PC-3 (cell line): ENCODE measurements at regions not wholly inside any gene's neighbourhood (a gene's known extent, or its start where the extent isn't known, plus 50 kb on each side); places are given as distances from the start of the nearest gene placed in this dataset.

ENCODE experiments used
- ATAC-seq: fragments of 200-7000 bp; cut with Tn5 transposase; 2 replicates; pipeline ENCODE4 v1.9.1; 2020; ENCODE audit warnings: mild to moderate bottlenecking, moderate library complexity
- BruUV-seq: library from RNA; stranded (reverse); fragments of 400-500 nt; replicated peaks from 2 replicates; lab custom pipeline; 2021; lab: Mats Ljungman, UMichigan
- CTCF ChIA-PET: fragments of 300-600 bp; sonication (Branson Sonifier 250); formaldehyde crosslinking; loops from one replicate; lab custom pipeline; 2022; ENCODE audit warnings: antibody characterized with exemption; lab: Charles Lee
- POLR2A ChIA-PET: fragments of 300-600 bp; sonication (Branson Sonifier 250); formaldehyde crosslinking; loops from one replicate; lab custom pipeline; 2022; ENCODE audit warnings: antibody characterized with exemption; ENCODE audit not compliant: unreplicated experiment; lab: Charles Lee
- DNase-seq: peaks from one replicate; pipeline ENCODE4 v3.0.0-alpha.2; 2015
- H2AFZ ChIP-seq: fragments of 300-600 bp; sonication (generic); 2 replicates; pipeline ENCODE4 v1.6.0; 2016; ENCODE audit warnings: antibody characterized with exemption, low read length
- H3F3A ChIP-seq: fragments of 300-600 bp; sonication (generic); one replicate; pipeline ENCODE4 v1.6.0; 2017; ENCODE audit warnings: antibody characterized with exemption, low read length, control low read depth, mild to moderate bottlenecking; ENCODE audit not compliant: unreplicated experiment
- H3K27ac ChIP-seq: fragments of 300-600 bp; sonication (generic); 2 replicates; pipeline ENCODE4 v1.5.1; 2016; ENCODE audit warnings: mild to moderate bottlenecking, low read length
- H3K27me3 ChIP-seq: fragments of 300-600 bp; sonication (generic); 2 replicates; pipeline ENCODE4 v1.6.1; 2016; ENCODE audit warnings: low read length, mixed read lengths
- H3K36me3 ChIP-seq: fragments of 300-600 bp; sonication (generic); 2 replicates; pipeline ENCODE4 v1.6.1; 2016; ENCODE audit warnings: low read depth, mixed run types, low read length, mixed read lengths
- H3K4me1 ChIP-seq: fragments of 300-600 bp; sonication (generic); 2 replicates; pipeline ENCODE4 v1.5.1; 2016; ENCODE audit warnings: low read length; ENCODE audit not compliant: insufficient read depth
- H3K4me2 ChIP-seq: fragments of 300-600 bp; sonication (generic); 2 replicates; pipeline ENCODE4 v1.6.0; 2016; ENCODE audit warnings: low read length
- H3K4me3 ChIP-seq: fragments of 300-600 bp; sonication (generic); 2 replicates; pipeline ENCODE4 v1.5.1; 2016; ENCODE audit warnings: mild to moderate bottlenecking, low read length, mixed read lengths
- H3K79me2 ChIP-seq: fragments of 300-600 bp; sonication (generic); 2 replicates; pipeline ENCODE4 v1.6.1; 2017; ENCODE audit warnings: low read length, mixed read lengths
- H3K9ac ChIP-seq: fragments of 300-600 bp; sonication (generic); 2 replicates; pipeline ENCODE4 v1.6.0; 2016; ENCODE audit warnings: mild to moderate bottlenecking, low read length
- H3K9me2 ChIP-seq: fragments of 300-600 bp; sonication (generic); replicated peaks from 2 replicates; pipeline ENCODE4 v1.6.1; 2016; ENCODE audit warnings: mixed run types, low read length, mixed read lengths
- H3K9me3 ChIP-seq: fragments of 300-600 bp; sonication (generic); 2 replicates; pipeline ENCODE4 v1.6.1; 2016; ENCODE audit warnings: low read length, mixed read lengths
- H4K20me1 ChIP-seq: fragments of 300-600 bp; sonication (generic); 2 replicates; pipeline ENCODE4 v1.6.1; 2016; ENCODE audit warnings: low read length, mixed read lengths
- EZH2 ChIP-seq: fragments of 300-600 bp; sonication (generic); IDR thresholded peaks from one replicate; pipeline ENCODE4 v1.6.1; 2017; ENCODE audit warnings: antibody characterized with exemption, mild to moderate bottlenecking, low read length; ENCODE audit not compliant: unreplicated experiment
- EZH2phosphoT487 ChIP-seq: fragments of 300-600 bp; sonication (generic); IDR thresholded peaks from 2 replicates; pipeline ENCODE4 v1.6.1; 2018; ENCODE audit warnings: mild to moderate bottlenecking, antibody characterized with exemption, low read length, borderline replicate concordance
- intact Hi-C: fragments of 100-400 bp; cut with micrococcal nuclease; formaldehyde crosslinking; loops from 2 replicates; pipeline ENCODE4 v1.9.0; 2023
- TF ChIP-seq, protein P1 (sequence below): fragments of 300-600 bp; sonication (generic); conservative IDR thresholded peaks from 2 replicates; pipeline ENCODE4 v1.5.1; 2017; ENCODE audit warnings: antibody characterized with exemption, low read depth, mild to moderate bottlenecking, low read length

GRCh38 chr6:99810942-99811620 lies 182.9 kb downstream of the MCHR2 start:
- H2AFZ ChIP-seq = no peak overlapping the region
- H3F3A ChIP-seq = no peaks in the 10 kb centered on the region
- no peaks in the 10 kb centered on the region for H3K4me1 ChIP-seq
- H3K9ac ChIP-seq = no peak overlapping the region
- no TSS peak for BruUV-seq
- DNase-seq (no peak), ATAC-seq (no peak)
- no peaks in the 10 kb centered on the region for H4K20me1 ChIP-seq
- CTCF ChIA-PET = no interaction called here
- H3K27me3 ChIP-seq = peaks cover 35% of the 10 kb centered on the region
- no peaks in the 10 kb centered on the region for H3K36me3 ChIP-seq
- intact Hi-C loops = no loop called here
- no peak overlapping the region for H3K4me2 ChIP-seq
- TF ChIP-seq EZH2phosphoT487 (no peak), EZH2 (no peak)
- TF ChIP-seq, protein P1, sequence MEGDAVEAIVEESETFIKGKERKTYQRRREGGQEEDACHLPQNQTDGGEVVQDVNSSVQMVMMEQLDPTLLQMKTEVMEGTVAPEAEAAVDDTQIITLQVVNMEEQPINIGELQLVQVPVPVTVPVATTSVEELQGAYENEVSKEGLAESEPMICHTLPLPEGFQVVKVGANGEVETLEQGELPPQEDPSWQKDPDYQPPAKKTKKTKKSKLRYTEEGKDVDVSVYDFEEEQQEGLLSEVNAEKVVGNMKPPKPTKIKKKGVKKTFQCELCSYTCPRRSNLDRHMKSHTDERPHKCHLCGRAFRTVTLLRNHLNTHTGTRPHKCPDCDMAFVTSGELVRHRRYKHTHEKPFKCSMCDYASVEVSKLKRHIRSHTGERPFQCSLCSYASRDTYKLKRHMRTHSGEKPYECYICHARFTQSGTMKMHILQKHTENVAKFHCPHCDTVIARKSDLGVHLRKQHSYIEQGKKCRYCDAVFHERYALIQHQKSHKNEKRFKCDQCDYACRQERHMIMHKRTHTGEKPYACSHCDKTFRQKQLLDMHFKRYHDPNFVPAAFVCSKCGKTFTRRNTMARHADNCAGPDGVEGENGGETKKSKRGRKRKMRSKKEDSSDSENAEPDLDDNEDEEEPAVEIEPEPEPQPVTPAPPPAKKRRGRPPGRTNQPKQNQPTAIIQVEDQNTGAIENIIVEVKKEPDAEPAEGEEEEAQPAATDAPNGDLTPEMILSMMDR = no peak
- H3K4me3 ChIP-seq = no peak overlapping the region
- H3K27ac ChIP-seq = no peak overlapping the region
- no peaks in the 10 kb centered on the region for H3K79me2 ChIP-seq
- H3K9me3 ChIP-seq = no peaks in the 10 kb centered on the region
- POLR2A ChIA-PET = no interaction called here
- no peaks in the 10 kb centered on the region for H3K9me2 ChIP-seq

- Histone ChIP-seq H3K9ac (no peak overlapping the region), H4K20me1 (no peaks in the 10 kb centered on the region), H3K27ac (no peak overlapping the region), H3K9me3 (no peaks in the 10 kb centered on the region), H3K4me1 (no peaks in the 10 kb centered on the region), H3F3A (no peaks in the 10 kb centered on the region), H3K4me3 (no peak overlapping the region), H3K9me2 (no peaks in the 10 kb centered on the region), H2AFZ (no peak overlapping the region), H3K4me2 (no peak overlapping the region), H3K79me2 (no peaks in the 10 kb centered on the region), H3K27me3 (peaks cover 31% of the 10 kb centered on the region), H3K36me3 (no peaks in the 10 kb centered on the region)
- no TSS peak for BruUV-seq
- DNase-seq (no peak), ATAC-seq (no peak)
- POLR2A ChIA-PET = no interaction called here
- CTCF ChIA-PET = no interaction called here
- TF ChIP-seq, protein P1 = no peak
- no peak for TF ChIP-seq EZH2
- intact Hi-C loops = no loop called here
Measured at GRCh38 chr6:99811636-99812035, 182.4 kb downstream of the MCHR2 start.

- TF ChIP-seq, protein P1 = no peak
- TF ChIP-seq EZH2phosphoT487 (no peak), EZH2 (no peak)
- BruUV-seq = no TSS peak
- H3K36me3 ChIP-seq = no peaks in the 10 kb centered on the region
- H3K9me2 ChIP-seq = no peaks in the 10 kb centered on the region
- H4K20me1 ChIP-seq = no peaks in the 10 kb centered on the region
- ATAC-seq (no peak), DNase-seq (no peak)
- H3K27me3 ChIP-seq = peaks cover 14% of the 10 kb centered on the region
- CTCF ChIA-PET = no interaction called here
- no peak overlapping the region for H3K27ac ChIP-seq
- no peaks in the 10 kb centered on the region for H3K79me2 ChIP-seq
- H3K4me1 ChIP-seq = no peaks in the 10 kb centered on the region
- H3K9me3 ChIP-seq = no peaks in the 10 kb centered on the region
- intact Hi-C loops = no loop called here
- H3F3A ChIP-seq = no peaks in the 10 kb centered on the region
- no peak overlapping the region for H2AFZ ChIP-seq
- POLR2A ChIA-PET = no interaction called here
- no peak overlapping the region for H3K9ac ChIP-seq
- no peak overlapping the region for H3K4me3 ChIP-seq
- no peak overlapping the region for H3K4me2 ChIP-seq
Measured at GRCh38 chr6:99813565-99813964, 180.5 kb downstream of the MCHR2 start.
